Neural progenitor cell (in vitro differentiated cells): ENCODE measurements at regions not wholly inside any gene's neighbourhood (a gene's known extent, or its start where the extent isn't known, plus 50 kb on each side); places are given as distances from the start of the nearest gene placed in this dataset.

Source experiments
- CTCF ChIP-seq: fragments of 200-600 bp; sonication (generic); IDR thresholded peaks from 2 replicates; pipeline ENCODE4 v1.5.1; 2017; ENCODE audit warnings: antibody characterized with exemption, mild to moderate bottlenecking
- EZH2 ChIP-seq: fragments of 200-600 bp; sonication (generic); IDR thresholded peaks from 2 replicates; pipeline ENCODE4 v1.6.1; 2017; ENCODE audit warnings: antibody characterized with exemption, mild to moderate bottlenecking, moderate library complexity
- EZH2phosphoT487 ChIP-seq: fragments of 200-600 bp; sonication (generic); IDR thresholded peaks from 2 replicates; pipeline ENCODE4 v1.6.1; 2017; ENCODE audit warnings: antibody characterized with exemption

GRCh38 chr11:8833568-8834315 is 77.2 kb upstream of the AKIP1 start:
- TF ChIP-seq CTCF (no peak), EZH2 (no peak), EZH2phosphoT487 (no peak)
